ENCODE measurements at regions not wholly inside any gene's neighbourhood (a gene's known extent, or its start where the extent isn't known, plus 50 kb on each side); places are given as distances from the start of the nearest gene placed in this dataset.
"Not testable (repeated sequence)": the region's sequence is repeated elsewhere in the genome, so short reads cannot be mapped to it uniquely, and the experiment has no call there.

GRCh38 chr10:109047856-109048255 is 875.5 kb downstream of the XPNPEP1 start:
- H4K20me1 ChIP-seq: no peaks in the 10 kb centered on the region
- no peaks in the 10 kb centered on the region for H3K27me3 ChIP-seq
- no peak overlapping the region; a peak in 1 of 20 replicates for H3K4me3 ChIP-seq
- peaks cover 0 to 35% (median 10%) of the 10 kb centered on the region in 10 experiments; a peak in 10 of 20 replicates for H3K4me1 ChIP-seq
- peaks cover 5 to 30% (median 18%) of the 10 kb centered on the region in 11 experiments; a peak in 20 of 22 replicates for H3K9me3 ChIP-seq (replicated peaks in 1 of 11)
- TF ChIP-seq Cebpa-rat (IDR thresholded peaks at IDR 0.05): no peak
- H3K27ac ChIP-seq: peak overlapping the region in 3 of 11 experiments; percentile 16 to 71 (median 71); a peak in 3 of 22 replicates
- H3K9ac ChIP-seq: no peak overlapping the region
- H3K36me3 ChIP-seq: peaks cover 0 to 5% (median 0%) of the 10 kb centered on the region in 11 experiments; a peak in 1 of 22 replicates
- H3K4me2 ChIP-seq: no peak overlapping the region

- H3K4me2 ChIP-seq: peak overlapping the region in 7 of 11 experiments; percentile 23 to 75 (median 59); a peak in 13 of 22 replicates
- peaks cover 5 to 35% (median 23%) of the 10 kb centered on the region in 11 experiments; a peak in 20 of 22 replicates for H3K9me3 ChIP-seq (replicated peaks in 1 of 11)
- not testable (repeated sequence) for H4K20me1 ChIP-seq, H3K27me3 ChIP-seq, H3K4me3 ChIP-seq, H3K36me3 ChIP-seq
- H3K27ac ChIP-seq: peak overlapping the region in 7 of 11 experiments; percentile 17 to 73 (median 63); a peak in 11 of 22 replicates
- peak overlapping the region in 1 of 11 experiments; percentile 29; a peak in 1 of 22 replicates for H3K9ac ChIP-seq
- H3K4me1 ChIP-seq: peaks cover 0 to 35% (median 10%) of the 10 kb centered on the region in 10 experiments; a peak in 10 of 20 replicates
- TF ChIP-seq Cebpa-rat (IDR thresholded peaks at IDR 0.05): peak in 6 of 11 experiments; percentile 39 to 70 (median 63); a peak in 9 of 22 replicates
These were observed 876.9 kb downstream of the XPNPEP1 start for GRCh38 chr10:109046427-109046826.

- H3K27ac ChIP-seq: no peak overlapping the region
- H3K27me3 ChIP-seq: no peaks in the 10 kb centered on the region
- no peak overlapping the region for H3K4me2 ChIP-seq
- no peaks in the 10 kb centered on the region for H4K20me1 ChIP-seq
- TF ChIP-seq Cebpa-rat (IDR thresholded peaks at IDR 0.05): no peak
- peaks cover 0 to 26% (median 15%) of the 10 kb centered on the region in 11 experiments; a peak in 17 of 22 replicates for H3K9me3 ChIP-seq (replicated peaks in 1 of 11)
- no peak overlapping the region for H3K4me3 ChIP-seq
- H3K4me1 ChIP-seq: peaks cover 0 to 5% (median 0%) of the 10 kb centered on the region in 10 experiments; a peak in 6 of 20 replicates
- no peak overlapping the region for H3K9ac ChIP-seq
- no peaks in the 10 kb centered on the region for H3K36me3 ChIP-seq
These were observed 882.7 kb downstream of the XPNPEP1 start for GRCh38 chr10:109040622-109041021.

GRCh38 chr10:109037978-109038377 is 885.3 kb downstream of the XPNPEP1 start:
- Histone ChIP-seq H3K9ac (no peak overlapping the region), H3K27me3 (no peaks in the 10 kb centered on the region), H3K4me2 (no peak overlapping the region), H3K9me3 (replicated peaks in 1 of 11) (peaks cover 0 to 21% (median 14%) of the 10 kb centered on the region in 11 experiments; a peak in 17 of 22 replicates), H4K20me1 (no peaks in the 10 kb centered on the region), H3K4me1 (no peaks in the 10 kb centered on the region), H3K4me3 (no peak overlapping the region), H3K27ac (no peak overlapping the region), H3K36me3 (no peaks in the 10 kb centered on the region)
- TF ChIP-seq Cebpa-rat (IDR thresholded peaks at IDR 0.05): no peak

GRCh38 chr10:109030581-109031210 is 892.6 kb downstream of the XPNPEP1 start:
- no peaks in the 10 kb centered on the region for H3K9me3 ChIP-seq (replicated peaks in 1 of 11)
- no peaks in the 10 kb centered on the region for H3K27me3 ChIP-seq
- H3K4me2 ChIP-seq: no peak overlapping the region
- H3K4me3 ChIP-seq: no peak overlapping the region
- H3K4me1 ChIP-seq: no peaks in the 10 kb centered on the region
- H3K36me3 ChIP-seq: no peaks in the 10 kb centered on the region
- H3K27ac ChIP-seq: no peak overlapping the region
- TF ChIP-seq Cebpa-rat (IDR thresholded peaks at IDR 0.05): no peak
- no peak overlapping the region for H3K9ac ChIP-seq
- H4K20me1 ChIP-seq: no peaks in the 10 kb centered on the region

GRCh38 chr10:109029870-109030269 is 893.4 kb downstream of the XPNPEP1 start:
- Histone ChIP-seq H3K4me3 (no peak overlapping the region), H3K9me3 (replicated peaks in 1 of 11) (no peaks in the 10 kb centered on the region), H3K27ac (no peak overlapping the region), H4K20me1 (no peaks in the 10 kb centered on the region), H3K4me1 (peaks cover 0 to 7% (median 0%) of the 10 kb centered on the region in 10 experiments; a peak in 2 of 20 replicates), H3K9ac (no peak overlapping the region), H3K27me3 (no peaks in the 10 kb centered on the region), H3K36me3 (no peaks in the 10 kb centered on the region), H3K4me2 (no peak overlapping the region)
- no peak for TF ChIP-seq Cebpa-rat (IDR thresholded peaks at IDR 0.05)

GRCh38 chr10:109027534-109028185 is 895.7 kb downstream of the XPNPEP1 start:
- Histone ChIP-seq H4K20me1 (no peaks in the 10 kb centered on the region), H3K9me3 (replicated peaks in 1 of 11) (no peaks in the 10 kb centered on the region), H3K4me3 (no peak overlapping the region), H3K27me3 (no peaks in the 10 kb centered on the region), H3K4me1 (peaks cover 0 to 7% (median 0%) of the 10 kb centered on the region in 10 experiments; a peak in 2 of 20 replicates), H3K9ac (no peak overlapping the region), H3K4me2 (no peak overlapping the region), H3K36me3 (no peaks in the 10 kb centered on the region), H3K27ac (no peak overlapping the region)
- TF ChIP-seq Cebpa-rat (IDR thresholded peaks at IDR 0.05): no peak

- H4K20me1 ChIP-seq: no peaks in the 10 kb centered on the region
- H3K36me3 ChIP-seq: no peaks in the 10 kb centered on the region
- no peak overlapping the region; a peak in 1 of 22 replicates for H3K4me2 ChIP-seq
- no peak for TF ChIP-seq Cebpa-rat (IDR thresholded peaks at IDR 0.05)
- H3K4me1 ChIP-seq: peaks cover 0 to 7% (median 0%) of the 10 kb centered on the region in 10 experiments; a peak in 2 of 20 replicates
- H3K27ac ChIP-seq: no peak overlapping the region; a peak in 1 of 22 replicates
- H3K27me3 ChIP-seq: no peaks in the 10 kb centered on the region
- H3K9ac ChIP-seq: no peak overlapping the region
- H3K9me3 ChIP-seq (replicated peaks in 1 of 11): no peaks in the 10 kb centered on the region
- no peak overlapping the region for H3K4me3 ChIP-seq
These were observed 898.1 kb downstream of the XPNPEP1 start for GRCh38 chr10:109025172-109025571.

- Histone ChIP-seq H3K4me2 (no peak overlapping the region), H4K20me1 (no peaks in the 10 kb centered on the region), H3K4me1 (peaks cover 0 to 7% (median 0%) of the 10 kb centered on the region in 10 experiments; a peak in 2 of 20 replicates), H3K4me3 (no peak overlapping the region), H3K27me3 (no peaks in the 10 kb centered on the region), H3K27ac (no peak overlapping the region), H3K9ac (no peak overlapping the region), H3K9me3 (replicated peaks in 1 of 11) (no peaks in the 10 kb centered on the region), H3K36me3 (no peaks in the 10 kb centered on the region)
- TF ChIP-seq Cebpa-rat (IDR thresholded peaks at IDR 0.05): no peak
These were observed 900.8 kb downstream of the XPNPEP1 start for GRCh38 chr10:109022417-109023049.

Measured in BLaER1 treated with 17β-estradiol and CSF1 and Interleukin-3, amounts not matched to agents 10 nM and 100 nM (cell line).